Calu3 (cell line): ENCODE measurements at regions not wholly inside any gene's neighbourhood (a gene's known extent, or its start where the extent isn't known, plus 50 kb on each side); places are given as distances from the start of the nearest gene placed in this dataset.

ENCODE experiments used
- BruUV-seq: library from RNA; stranded (reverse); fragments of 400-500 nt; replicated peaks from 2 replicates; lab custom pipeline; 2021; lab: Mats Ljungman, UMichigan
- CTCF ChIA-PET: fragments of 300-600 bp; sonication (Branson Sonifier 250); formaldehyde crosslinking; loops from one replicate; lab custom pipeline; 2022; ENCODE audit warnings: antibody characterized with exemption; lab: Charles Lee
- DNase-seq: peaks from one replicate; pipeline ENCODE4 v3.0.0; 2022
- H3K27ac Mint-ChIP-seq: one replicate; pipeline ENCODE4 v1.8.0; 2022; ENCODE audit warnings: mixed read lengths; ENCODE audit not compliant: unreplicated experiment
- H3K27me3 Mint-ChIP-seq: one replicate; pipeline ENCODE4 v1.8.0; 2022; ENCODE audit warnings: mixed read lengths; ENCODE audit not compliant: unreplicated experiment
- H3K36me3 Mint-ChIP-seq: one replicate; pipeline ENCODE4 v1.8.0; 2022; ENCODE audit warnings: mild to moderate bottlenecking, moderate library complexity, mixed read lengths; ENCODE audit not compliant: insufficient read depth, unreplicated experiment
- H3K4me1 Mint-ChIP-seq: one replicate; pipeline ENCODE4 v1.8.0; 2022; ENCODE audit warnings: mild to moderate bottlenecking, low read depth, mixed read lengths; ENCODE audit not compliant: unreplicated experiment
- H3K4me3 Mint-ChIP-seq: one replicate; pipeline ENCODE4 v1.8.0; 2022; ENCODE audit warnings: mild to moderate bottlenecking, low read depth, moderate library complexity, mixed read lengths; ENCODE audit not compliant: unreplicated experiment
- H3K9me3 Mint-ChIP-seq: one replicate; pipeline ENCODE4 v1.8.0; 2022; ENCODE audit warnings: low read depth, mixed read lengths; ENCODE audit not compliant: unreplicated experiment
- CTCF ChIP-seq: fragments of 200-600 bp; IDR thresholded peaks from one replicate; pipeline ENCODE4 v1.8.0; 2022; ENCODE audit warnings: antibody characterized with exemption; ENCODE audit not compliant: unreplicated experiment
- intact Hi-C: fragments of 100-400 bp; cut with micrococcal nuclease; formaldehyde crosslinking; loops from one replicate; pipeline ENCODE4 v1.10.0; 2022; ENCODE audit not compliant: unreplicated experiment

GRCh38 chr1:25019337-25020172 lies 89.5 kb upstream of the RUNX3 start:
- intact Hi-C loops: no loop called here
- Mint-ChIP-seq H3K36me3 (no peaks in the 10 kb centered on the region), H3K9me3 (no peaks in the 10 kb centered on the region), H3K27me3 (no peaks in the 10 kb centered on the region), H3K27ac (no peak overlapping the region), H3K4me1 (no peaks in the 10 kb centered on the region), H3K4me3 (no peak overlapping the region)
- CTCF ChIA-PET: no interaction called here
- DNase-seq: no peak
- TF ChIP-seq CTCF: no peak
- no TSS peak for BruUV-seq

- TF ChIP-seq CTCF: no peak
- no peaks in the 10 kb centered on the region for H3K27me3 Mint-ChIP-seq
- BruUV-seq: no TSS peak
- no peaks in the 10 kb centered on the region for H3K4me1 Mint-ChIP-seq
- CTCF ChIA-PET: no interaction called here
- H3K9me3 Mint-ChIP-seq: no peaks in the 10 kb centered on the region
- intact Hi-C loops: no loop called here
- no peak overlapping the region for H3K4me3 Mint-ChIP-seq
- no peak for DNase-seq
- no peaks in the 10 kb centered on the region for H3K36me3 Mint-ChIP-seq
- no peak overlapping the region for H3K27ac Mint-ChIP-seq
These were observed 88.9 kb upstream of the RUNX3 start for GRCh38 chr1:25018943-25019336.

- Mint-ChIP-seq H3K9me3 (no peaks in the 10 kb centered on the region), H3K27me3 (no peaks in the 10 kb centered on the region), H3K36me3 (no peaks in the 10 kb centered on the region), H3K4me3 (no peak overlapping the region), H3K4me1 (no peaks in the 10 kb centered on the region), H3K27ac (no peak overlapping the region)
- BruUV-seq: no TSS peak
- no peak for DNase-seq
- no peak for TF ChIP-seq CTCF
- intact Hi-C loops: no loop called here
- CTCF ChIA-PET: interaction anchor here (0.6 kb wide), 1 partner anchor 17 kb away, joined by 3 read pairs; no protein-coding TSS in a partner anchor
These were observed 88.1 kb upstream of the RUNX3 start for GRCh38 chr1:25018110-25018735.

GRCh38 chr1:25017436-25018109 lies 87.5 kb upstream of the RUNX3 start:
- BruUV-seq: no TSS peak
- no peak for DNase-seq
- Mint-ChIP-seq H3K36me3 (no peaks in the 10 kb centered on the region), H3K27me3 (no peaks in the 10 kb centered on the region), H3K4me1 (no peaks in the 10 kb centered on the region), H3K27ac (no peak overlapping the region), H3K4me3 (no peak overlapping the region), H3K9me3 (no peaks in the 10 kb centered on the region)
- no peak for TF ChIP-seq CTCF
- intact Hi-C loops: no loop called here
- CTCF ChIA-PET: interaction anchor here (0.6 kb wide), 1 partner anchor 17 kb away, joined by 3 read pairs; no protein-coding TSS in a partner anchor
